TTC549 (cell line): ENCODE measurements at regions not wholly inside any gene's neighbourhood (a gene's known extent, or its start where the extent isn't known, plus 50 kb on each side); places are given as distances from the start of the nearest gene placed in this dataset.

Source experiments
- FAIRE-seq: peaks from 2 replicates; lab custom pipeline; 2012; peaks lifted over from hg19 to GRCh38; lab: Jason Lieb, UNC

DNA sequence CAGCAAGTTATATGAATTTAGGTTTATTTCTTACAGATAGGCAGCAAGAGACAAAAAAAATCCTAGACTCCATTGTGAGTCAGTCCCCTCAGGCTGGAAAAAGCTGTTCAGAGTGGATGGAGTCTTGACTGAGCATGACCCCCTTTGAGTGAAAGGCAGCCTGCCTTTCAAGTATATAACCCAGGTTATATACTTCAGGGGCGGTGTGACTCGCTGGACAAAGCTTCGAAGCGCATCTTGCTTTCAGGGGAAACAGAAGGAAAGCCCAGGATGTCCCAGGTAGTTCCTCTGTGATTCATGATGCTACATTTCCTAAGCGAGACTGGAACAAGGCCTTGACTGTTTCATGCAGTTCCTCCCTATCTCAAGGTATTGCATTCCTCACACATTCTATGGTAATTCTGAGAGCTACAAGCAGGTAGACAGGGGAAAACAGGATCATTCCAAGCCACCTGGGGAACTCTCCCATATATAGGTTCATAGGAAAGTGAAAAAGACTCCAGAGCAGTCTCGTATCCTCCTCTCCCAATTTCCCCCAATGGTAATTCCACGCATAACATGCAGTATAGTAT, 1244.1 kb upstream of the CDH6 start:
- no peak for FAIRE-seq

DNA sequence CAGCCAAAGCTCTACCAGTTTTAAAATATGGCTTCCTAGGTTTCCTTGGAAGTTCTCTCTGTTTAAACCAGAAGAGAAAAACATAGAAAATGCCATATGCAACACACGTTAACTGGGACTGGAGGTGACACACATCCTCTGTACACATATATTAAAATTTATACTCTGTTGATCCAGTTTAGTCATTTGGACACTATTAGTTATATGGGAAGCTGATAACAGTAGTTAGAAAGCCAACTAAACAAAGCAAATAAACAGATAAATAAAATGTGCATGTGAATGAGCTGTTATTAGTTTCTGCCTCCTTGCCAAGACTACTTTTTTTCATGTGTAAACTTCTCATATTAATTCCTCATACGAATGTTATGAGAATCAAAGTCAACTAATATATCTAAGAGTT, 1249.2 kb upstream of the CDH6 start:
- FAIRE-seq: no peak

DNA sequence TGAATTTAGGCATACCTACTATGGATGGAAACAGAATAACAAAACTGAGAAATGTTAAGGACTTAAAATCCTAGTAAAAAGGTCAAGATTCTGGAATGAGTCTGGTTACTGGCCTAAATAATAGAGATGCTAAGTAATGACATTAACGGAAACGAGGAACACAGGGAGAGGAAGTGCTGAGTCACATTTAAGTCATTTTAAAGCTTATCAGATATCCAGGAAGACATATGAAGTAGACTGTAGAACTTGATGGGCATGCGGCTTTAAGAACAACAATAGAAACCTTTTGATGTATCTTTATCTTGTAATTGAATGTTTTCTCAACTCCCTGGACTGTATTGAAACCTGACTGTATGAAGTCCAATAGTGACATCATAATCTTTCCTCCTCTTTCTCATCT, 1251.4 kb upstream of the CDH6 start:
- FAIRE-seq: no peak

DNA sequence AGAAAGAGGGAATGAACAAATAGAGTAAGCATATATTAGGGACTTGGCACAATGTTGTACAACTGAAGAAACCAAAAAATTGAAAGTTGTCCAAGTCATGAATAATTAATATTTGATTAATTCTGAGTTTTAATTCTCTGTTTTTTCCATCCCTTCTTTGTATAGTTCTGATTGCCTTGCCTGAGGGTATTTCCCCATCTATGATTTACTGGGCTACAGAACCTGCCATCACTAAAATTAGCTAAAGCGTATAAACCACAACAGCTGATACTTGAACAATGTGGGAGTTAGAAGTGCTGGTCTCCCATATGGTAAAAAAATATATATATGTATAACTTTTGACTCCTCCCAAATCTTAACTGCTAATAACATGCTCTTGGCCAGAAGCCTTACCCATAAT, 1253.5 kb upstream of the CDH6 start:
- FAIRE-seq: no peak

DNA sequence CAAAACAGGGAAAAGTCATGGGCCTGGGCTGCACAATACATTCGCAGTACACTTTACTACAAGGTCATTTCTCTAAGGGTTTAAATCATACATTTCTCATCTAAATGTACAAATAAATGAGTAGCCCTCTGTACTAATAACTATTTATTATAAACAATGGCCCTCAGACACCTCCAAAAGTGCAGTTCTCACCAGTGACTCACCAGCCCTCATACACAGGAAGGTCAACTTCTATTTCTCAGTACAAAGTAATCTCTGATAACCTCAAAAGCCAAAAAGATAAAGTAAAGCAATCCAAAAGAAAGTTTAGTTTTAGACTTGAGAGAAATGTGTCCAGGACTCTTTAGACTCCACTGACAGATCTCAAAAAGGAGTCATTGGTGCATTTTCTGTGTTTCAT, 1258.1 kb upstream of the CDH6 start:
- no peak for FAIRE-seq

DNA sequence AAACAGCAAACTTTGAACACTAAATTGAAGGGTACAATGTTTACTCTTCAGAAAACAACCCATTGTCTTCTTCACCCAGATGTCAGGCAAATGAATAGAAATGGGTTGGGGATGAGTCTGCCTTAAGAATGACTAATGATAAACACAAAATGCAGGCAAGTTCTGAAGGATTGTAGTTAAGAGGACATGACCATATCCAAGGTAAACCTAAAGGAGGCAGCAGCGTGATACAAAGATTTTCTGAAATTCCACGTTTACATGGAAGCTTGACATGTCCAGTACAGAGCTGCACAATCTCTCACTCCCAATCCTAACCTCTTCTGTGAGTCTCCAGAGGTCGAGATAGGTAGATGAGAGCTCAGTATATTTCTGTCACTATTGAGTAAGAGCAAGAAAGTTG, 1263.2 kb upstream of the CDH6 start:
- no peak for FAIRE-seq

DNA sequence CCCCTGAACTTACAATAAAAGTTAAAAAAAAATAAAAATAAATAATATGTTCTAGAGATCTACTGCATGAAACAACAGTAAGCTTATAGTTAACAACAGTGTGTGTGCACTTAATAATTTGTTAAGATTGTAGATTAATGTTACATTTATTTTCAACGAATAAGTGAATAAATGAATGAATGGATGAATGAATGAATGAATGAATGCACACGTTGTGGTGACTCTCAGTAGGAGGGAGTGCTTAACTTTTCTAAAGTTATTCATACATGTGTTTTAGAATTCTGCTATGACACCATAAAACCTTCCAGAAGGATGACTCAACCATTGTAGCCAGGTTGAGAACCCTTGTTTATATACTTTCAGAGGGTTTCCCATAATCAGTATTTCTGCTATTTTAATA, 1269.4 kb upstream of the CDH6 start:
- no peak for FAIRE-seq

DNA sequence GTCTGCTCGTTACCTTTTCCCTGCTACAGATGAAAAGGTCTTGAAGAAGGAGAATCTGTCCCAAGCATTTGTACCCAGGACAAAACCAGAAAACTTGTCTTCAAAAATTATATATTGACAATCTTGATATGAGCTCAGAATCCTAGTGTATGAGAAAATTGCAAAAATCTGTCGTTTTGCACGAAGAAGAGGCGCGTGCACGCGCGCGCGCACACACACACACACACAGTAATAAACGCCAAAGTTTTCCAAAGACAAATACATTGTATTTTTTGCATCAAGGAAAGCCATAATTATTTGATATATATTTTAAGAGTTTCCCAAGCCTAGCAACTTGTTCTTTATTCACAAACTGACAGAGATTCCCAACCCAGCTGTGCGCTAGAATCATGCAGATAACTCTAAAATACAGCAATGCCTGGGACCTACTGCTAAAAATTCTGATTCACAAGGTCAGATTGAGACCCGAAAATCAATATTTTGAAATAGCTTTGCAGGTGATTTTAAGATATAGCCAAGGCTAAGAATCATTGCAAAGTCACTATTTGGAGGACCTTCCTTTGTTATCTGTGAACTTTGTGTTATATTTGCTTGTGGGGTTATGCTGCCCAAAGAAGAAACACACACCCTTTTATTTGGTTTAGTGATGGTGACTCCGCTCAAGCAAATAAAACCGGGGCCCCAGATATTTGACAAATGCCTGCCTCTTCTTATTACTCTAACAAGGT, 1287.7 kb upstream of the CDH6 start:
- no peak for FAIRE-seq

DNA sequence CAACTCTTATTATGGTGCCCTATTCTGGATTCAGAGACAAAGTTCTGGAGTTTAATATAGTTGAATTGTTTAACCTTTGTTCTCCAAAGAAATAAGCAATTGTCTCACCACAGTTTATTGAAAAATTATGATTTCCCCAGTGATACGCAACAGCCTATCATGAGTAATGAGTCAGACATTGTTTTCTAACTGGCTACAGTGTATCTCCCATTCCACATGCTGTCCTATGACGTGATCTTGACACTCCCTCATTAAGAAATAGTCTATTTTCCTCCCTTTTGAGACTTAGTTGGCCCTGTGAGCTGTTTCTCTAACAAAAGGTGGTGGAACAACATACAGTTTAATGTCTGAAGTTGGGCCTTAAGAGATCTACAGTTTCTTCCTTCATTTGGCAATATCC, 1290.6 kb upstream of the CDH6 start:
- no peak for FAIRE-seq

DNA sequence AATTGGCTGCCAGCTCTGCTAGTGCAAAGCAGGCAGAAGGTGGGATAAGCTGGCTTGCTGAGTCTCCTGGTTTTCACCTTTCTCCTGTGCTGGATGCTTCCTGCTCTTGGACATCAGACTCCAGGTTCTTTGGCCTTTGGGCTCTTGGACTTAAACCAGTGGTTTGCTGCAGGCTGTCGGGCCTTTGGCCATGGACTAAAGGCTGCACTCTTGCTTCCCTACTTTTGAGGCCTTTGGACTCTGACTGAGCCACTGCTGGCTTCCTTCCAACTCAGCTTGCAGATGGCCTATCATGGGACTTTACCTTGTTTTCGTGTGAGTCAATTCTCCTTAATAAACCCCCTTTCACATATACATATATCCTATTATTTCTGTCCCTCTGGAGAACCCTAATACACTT, 1293.9 kb upstream of the CDH6 start:
- FAIRE-seq: no peak

DNA sequence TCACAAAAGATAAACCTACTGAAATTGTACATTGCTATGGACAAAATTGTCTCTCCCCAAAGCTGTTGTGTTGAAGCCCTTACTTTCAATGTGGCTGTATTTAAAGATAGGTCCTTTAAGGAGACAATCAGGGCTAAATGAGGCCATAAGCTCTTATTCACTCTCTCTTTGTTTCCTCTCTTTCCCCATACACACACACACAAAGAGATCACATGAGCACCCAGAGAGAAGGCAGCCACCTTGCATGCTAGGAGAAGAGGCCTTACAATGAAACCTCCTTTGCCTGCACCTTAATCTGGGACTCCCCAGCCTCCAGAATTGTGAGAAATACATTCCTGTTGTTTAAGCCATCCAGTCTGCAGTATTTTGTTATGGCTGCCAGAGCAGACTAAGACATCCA, 1295.6 kb upstream of the CDH6 start:
- FAIRE-seq: no peak

DNA sequence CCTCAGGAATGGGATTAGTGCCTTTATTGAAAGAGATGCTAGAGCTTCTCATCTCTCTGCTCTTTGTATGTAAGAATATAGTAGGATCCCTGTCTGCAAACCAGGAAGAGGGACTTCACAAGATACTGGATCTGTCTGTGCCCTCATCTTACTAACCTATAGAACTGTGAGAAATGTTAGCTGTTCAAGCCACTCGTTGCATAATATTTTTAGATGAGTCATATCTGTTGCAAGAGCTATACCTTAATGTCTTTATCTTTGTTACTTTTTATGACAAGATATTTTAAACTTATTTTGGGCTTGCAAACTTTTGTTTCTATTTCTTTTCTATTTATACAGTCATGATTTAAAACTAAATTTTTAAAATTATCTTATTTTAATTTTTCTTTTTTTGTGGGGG, 1296.8 kb upstream of the CDH6 start:
- no peak for FAIRE-seq

DNA sequence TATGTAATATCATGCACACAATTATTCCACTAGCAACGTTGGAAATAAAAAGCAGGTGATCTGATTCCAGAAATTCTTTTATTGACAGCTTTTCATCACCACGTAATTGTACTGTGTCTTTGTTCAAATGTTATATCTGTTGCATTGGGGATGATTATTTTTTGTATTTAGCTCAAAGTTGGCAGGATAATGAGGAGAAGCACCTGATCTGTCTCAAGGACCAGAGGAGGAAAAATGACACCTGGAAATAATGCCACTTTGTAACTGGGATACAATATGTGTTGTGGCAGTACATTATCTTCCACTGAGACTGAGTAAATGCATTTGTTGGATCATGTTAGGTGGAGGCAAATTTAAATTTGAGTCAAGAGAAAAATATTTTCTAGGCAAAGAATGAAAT, 1298.8 kb upstream of the CDH6 start:
- no peak for FAIRE-seq

DNA sequence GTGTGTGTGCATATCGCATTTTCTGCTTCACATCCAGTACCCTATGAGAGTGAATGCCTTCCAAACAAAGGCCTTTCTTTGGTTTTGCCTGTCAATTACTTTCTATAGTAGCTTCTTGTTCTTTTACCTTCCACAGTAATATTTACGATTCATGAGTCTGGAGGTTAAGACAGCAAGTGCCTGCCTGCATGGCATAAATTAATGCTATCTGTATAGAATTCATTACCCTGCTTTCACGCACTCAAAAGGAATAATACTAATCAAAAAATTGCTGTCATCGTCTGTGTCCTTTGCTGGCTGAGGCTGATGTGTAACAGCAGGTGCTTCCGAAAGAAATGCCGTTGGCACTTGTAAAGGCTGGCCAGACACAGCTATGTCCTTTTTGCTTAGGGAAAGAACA, 1304.4 kb upstream of the CDH6 start:
- FAIRE-seq: no peak

DNA sequence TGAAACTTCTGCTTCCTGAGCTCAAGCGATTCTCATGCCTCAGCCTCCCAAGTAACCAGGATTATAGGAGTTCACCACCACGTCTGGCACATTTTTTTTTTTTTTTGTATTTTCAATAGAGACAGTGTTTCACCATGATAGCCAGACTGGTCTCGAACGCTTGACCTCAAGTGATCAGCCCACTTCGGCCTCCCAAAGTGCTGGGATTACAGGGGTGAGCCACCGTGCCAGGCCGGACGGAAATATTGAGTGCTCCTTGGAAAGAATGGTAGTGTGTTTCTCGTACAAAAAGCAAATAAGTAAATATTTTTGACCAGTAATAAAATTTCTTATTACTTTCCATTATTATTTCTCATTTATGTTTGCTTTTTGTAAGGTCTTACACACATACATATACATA, 1307.9 kb upstream of the CDH6 start:
- no peak for FAIRE-seq

DNA sequence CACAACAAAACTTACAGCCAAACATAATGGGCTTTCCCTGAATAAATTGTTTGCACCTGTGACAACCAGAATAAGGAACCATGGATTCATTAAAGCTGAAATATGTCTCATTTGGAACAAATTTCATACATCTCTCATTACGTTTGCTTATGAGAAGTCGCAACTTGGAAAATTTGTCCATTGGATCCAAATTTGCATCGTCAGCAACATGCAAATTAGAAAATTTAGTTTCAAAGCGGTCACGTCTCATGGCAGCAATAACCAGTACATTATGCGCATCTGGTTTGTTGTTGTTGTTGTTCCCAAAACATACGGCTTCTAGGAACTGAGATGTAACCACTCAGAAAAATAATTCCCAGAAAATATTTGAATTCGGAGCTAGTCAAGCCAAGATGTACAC, 1311.5 kb upstream of the CDH6 start:
- FAIRE-seq: no peak

DNA sequence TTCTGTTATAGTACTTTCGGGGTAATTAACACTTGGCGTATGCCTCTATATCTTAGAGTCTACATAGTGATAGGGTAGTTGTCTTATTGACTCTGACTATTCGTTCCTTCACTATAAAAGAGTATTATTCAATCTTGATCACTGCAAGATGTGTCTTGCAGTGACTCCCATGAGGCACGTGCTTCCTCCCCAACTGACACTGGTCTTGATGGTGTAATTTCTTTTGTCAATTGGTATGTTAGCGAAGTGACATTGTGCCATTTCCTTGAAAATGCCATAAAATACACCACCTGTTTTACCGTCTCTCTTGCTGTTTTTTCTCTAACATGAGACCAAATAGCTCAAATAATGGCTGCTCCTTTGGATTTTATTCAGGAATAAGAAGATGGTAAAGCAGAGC, 1314.1 kb upstream of the CDH6 start:
- FAIRE-seq: no peak

DNA sequence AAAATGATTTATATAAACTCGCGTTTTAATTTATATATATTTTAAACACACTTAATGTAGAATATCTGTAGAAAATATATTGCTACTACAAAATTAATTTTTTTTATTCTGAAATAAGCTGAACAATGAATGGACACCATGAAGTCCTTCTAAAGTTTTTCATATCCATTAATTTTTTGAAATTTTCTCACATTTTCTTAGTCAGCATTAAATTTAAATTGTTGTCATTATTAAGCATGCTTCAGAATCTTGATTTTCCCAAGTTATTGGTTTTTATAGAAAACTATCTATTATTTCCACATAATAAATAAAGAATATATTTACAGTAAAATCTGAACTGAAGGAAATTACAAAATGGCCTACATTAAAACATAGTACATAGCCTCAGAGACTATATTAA, 1314.9 kb upstream of the CDH6 start:
- FAIRE-seq: no peak

DNA sequence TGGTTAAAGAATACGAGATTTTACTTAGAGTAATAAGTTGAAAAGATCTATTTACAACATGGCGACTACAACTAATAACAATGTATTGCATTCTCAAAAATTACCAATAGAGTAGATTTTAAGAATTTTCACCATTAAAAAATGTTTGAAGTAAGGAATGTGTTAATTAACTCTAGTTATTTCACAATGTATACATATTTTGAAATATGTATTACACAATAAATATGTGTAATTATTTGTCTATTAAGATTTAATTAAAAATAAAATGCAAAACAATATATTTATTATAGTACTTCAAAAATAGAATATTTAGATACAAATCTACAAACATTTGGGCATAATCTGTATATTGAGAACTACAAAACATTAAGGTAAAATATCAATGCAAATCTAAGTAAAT, 1326.3 kb upstream of the CDH6 start:
- FAIRE-seq: no peak

DNA sequence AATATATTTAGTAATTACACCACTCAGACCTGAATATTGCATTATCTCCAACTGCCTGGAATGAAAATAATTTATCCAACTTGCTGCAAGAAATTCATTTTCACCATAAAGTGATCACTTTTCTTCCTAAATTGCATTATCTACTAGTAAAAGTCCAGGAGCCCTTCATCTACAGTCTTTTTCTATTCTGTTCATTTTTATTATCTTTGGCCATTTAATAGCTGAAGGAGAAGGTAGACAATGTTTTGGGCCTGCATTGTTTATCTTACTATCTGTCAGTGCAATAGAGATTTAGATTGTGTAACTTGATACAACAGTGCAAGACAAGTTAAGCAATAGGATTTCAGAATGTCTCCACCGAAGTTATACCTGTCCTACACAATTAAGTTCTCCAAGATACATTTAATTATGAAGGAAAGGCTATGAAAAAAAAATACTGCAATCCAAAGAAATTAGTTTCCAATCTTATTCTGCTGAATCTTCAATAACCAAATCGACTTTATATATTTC, 1339.7 kb upstream of the CDH6 start:
- FAIRE-seq: no peak

DNA sequence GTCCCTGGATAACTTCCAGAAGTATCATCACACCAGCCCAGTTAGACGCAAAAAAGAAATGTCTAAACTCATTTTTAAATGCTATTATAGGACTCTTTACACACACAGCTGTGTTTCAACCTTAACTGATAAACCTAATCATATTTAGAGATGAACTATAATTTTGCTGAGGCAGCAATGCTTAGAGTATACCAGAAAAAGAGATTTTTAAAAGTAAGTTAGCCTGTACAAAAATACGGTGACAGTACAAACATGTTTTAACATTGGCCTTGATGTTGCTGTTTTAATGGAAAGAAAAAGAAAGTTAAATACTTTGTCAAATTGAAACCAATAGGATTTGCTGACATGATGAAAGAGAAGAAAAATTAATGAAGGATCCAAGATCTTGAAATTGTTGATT, 1341.2 kb upstream of the CDH6 start:
- no peak for FAIRE-seq

DNA sequence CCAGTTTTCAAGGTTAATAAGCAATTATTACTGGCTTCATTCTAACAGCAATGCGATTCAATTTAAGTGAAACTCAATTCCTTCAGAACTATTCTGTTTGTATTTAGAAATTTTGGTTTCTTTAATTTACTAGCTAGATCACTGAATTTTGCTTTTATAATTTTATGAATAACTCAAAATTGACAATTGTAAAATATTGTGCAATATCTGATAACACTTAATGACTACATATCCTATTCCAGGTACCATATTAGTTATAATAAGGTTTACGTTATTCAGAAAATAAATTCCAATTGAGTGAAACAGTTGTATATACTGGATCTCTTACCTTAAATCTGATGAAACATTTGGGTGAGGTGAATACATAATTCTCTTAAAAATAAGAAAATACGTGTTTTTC, 1348.3 kb upstream of the CDH6 start:
- no peak for FAIRE-seq

DNA sequence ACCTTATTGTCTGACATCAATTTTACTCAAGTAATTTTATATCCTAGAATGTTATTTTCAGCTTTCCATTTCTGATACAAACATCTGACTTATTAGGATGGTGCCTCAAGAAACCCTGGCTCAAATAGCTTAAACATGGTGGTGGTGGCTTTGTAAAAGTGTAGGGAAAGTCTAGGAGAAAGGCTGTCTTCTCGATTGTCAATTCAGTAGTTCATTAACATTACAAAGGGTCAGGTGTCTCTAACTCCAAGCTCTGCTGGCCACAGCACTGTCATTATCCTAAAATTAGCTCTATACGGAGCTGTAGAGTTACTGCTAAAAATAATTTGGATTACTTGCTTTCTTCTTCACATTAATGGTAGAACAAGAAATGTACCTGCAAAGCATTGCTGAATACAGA, 1360.1 kb upstream of the CDH6 start:
- no peak for FAIRE-seq

DNA sequence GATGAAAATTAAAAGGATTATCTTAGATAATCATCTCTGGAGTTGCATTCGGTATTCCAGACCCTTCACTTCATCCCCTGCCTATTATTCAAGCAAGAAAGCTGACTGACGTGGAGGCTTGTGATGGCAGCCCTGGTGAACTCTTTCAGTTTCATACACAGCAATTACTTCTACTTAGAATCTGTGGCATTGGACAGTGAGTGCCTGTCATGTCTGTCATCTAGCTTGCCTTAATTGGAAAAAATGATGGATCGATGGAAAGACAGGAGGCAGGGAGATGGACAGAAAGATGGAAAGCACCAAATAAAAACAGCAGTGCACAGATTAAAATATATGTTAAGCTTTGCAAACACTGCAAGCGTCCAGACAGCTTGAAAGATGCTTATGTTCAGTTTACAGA, 1371.0 kb upstream of the CDH6 start:
- no peak for FAIRE-seq
